HG03558 (cell line): ENCODE measurements at regions not wholly inside any gene's neighbourhood (a gene's known extent, or its start where the extent isn't known, plus 50 kb on each side); places are given as distances from the start of the nearest gene placed in this dataset.

ENCODE experiments used
- ATAC-seq: cut with Tn5 transposase; IDR thresholded peaks from one replicate; pipeline ENCODE4 v1.9.1; 2021; ENCODE audit warnings: moderate number of reproducible peaks; ENCODE audit not compliant: unreplicated experiment; ENCODE audit errors: extremely low read depth

DNA sequence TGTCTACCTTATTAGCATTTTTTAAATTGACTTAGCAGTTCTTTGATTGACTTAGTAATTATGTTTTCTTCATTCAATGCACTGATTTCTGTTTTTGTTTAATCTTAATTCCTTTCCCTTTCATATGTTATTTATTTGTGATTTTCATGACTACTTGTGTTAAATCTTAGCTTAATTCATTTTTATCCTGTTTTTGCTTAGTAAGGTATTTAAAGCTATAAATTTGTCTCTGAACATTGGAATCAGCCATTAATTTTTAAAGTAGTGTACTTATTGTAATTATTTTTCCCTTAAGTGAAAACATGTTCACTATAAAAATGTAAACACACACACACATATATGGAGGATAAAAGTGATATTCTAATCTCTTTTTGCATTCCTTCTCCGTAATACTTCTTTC is 109.1 kb upstream of the DIPK2B start:
- no peak for ATAC-seq

GRCh38 chrX:45309096-45309495 is 108.4 kb upstream of the DIPK2B start:
- ATAC-seq = no peak

- no peak for ATAC-seq
Measured at GRCh38 chrX:45306794-45307193, 106.1 kb upstream of the DIPK2B start.

DNA sequence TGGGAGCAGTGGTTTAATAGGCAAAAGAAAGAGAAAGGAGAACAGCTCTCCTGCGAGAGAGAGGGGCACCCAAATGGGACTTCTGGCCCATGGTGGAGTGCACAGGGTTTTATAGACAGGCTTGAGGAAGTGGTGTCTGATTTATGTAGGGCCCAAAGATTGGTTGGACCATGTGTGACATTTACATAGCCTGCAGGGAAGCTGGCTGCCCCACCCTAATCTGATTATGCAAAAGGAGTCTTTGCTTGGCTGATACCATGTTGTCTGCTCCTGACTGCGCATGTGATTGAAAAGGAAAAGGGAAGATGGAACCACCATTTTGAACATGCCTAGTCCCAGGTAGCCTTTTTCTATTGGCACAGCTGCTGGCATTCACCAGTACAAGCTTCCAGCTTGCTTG is 100.0 kb upstream of the DIPK2B start:
- no peak for ATAC-seq

DNA sequence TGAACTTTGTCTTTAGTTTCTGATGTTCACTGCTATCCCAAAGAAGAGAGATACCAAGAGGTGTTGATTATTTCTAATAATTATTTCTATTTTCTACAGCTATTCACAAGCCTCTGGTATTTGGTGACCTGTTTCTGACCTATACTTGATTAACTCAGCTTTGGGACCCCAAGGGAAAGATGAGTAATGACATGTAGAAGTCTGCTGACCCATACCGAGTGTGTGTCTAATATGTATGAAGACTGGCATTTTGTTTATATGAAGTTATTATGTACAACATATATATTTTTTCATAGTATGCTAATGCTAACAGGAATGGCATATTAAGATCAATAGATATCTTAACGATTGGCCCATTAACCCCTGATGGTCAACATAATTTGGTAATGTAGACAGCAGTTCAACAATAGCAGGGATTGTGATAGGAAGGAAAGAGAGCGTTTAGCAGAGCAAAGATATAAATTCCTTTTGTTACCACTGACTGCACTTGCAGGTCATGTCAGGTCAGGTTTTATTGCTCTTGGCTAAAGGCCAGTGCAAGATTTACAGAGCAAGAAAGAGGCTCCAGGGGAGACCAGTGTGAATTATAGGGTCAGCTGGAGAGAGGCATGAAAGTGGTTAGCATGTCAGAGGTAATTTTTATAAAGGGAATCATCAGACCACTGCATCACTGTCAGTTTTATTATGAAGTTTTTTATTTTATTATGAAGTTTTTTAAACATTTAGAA is 94.7 kb upstream of the DIPK2B start:
- no peak for ATAC-seq

DNA sequence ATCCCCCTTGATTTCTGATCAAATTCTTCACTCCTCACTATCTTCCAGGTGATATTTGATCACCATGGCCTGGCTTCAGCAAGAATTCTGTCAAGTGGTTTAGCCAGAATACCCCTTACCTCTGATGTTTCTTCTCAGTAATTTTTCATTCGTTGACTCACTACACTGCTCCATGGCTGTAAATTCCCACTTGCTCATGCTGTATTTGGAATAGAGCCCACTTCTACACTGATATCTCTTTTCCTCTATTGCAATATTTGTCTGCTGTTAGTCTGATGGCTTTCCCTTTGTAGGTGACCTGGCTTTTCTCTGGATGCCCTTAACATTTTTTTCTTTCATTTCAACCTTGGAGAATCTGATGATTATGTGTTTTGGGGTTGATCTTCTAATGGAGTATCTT is 73.9 kb upstream of the DIPK2B start:
- ATAC-seq = no peak

DNA sequence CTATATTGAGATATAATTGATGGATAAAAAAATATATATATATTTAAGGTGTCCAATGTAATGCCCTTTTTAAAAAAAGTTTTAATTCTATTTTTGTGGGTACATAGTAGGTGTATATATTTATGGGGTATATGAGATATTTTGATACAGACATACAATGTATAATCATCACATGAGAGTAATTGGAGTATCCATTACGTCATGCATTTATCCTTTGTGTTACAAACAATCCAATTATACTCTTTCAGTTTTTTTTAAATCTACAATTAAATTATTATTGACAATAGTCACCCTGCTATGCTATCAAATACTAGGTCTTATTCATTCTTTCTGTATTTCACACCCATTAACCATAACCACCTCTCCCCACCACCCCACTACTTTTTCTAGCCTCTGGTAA is 66.3 kb upstream of the DIPK2B start:
- ATAC-seq = no peak

GRCh38 chrX:45266456-45266855 is 65.8 kb upstream of the DIPK2B start:
- no peak for ATAC-seq

- no peak for ATAC-seq
Measured at GRCh38 chrX:45264865-45265264, 64.2 kb upstream of the DIPK2B start.

- ATAC-seq = no peak
Measured at GRCh38 chrX:45261471-45261870, 60.8 kb upstream of the DIPK2B start.

- ATAC-seq = no peak
Measured at GRCh38 chrX:45261005-45261404, 60.3 kb upstream of the DIPK2B start.

DNA sequence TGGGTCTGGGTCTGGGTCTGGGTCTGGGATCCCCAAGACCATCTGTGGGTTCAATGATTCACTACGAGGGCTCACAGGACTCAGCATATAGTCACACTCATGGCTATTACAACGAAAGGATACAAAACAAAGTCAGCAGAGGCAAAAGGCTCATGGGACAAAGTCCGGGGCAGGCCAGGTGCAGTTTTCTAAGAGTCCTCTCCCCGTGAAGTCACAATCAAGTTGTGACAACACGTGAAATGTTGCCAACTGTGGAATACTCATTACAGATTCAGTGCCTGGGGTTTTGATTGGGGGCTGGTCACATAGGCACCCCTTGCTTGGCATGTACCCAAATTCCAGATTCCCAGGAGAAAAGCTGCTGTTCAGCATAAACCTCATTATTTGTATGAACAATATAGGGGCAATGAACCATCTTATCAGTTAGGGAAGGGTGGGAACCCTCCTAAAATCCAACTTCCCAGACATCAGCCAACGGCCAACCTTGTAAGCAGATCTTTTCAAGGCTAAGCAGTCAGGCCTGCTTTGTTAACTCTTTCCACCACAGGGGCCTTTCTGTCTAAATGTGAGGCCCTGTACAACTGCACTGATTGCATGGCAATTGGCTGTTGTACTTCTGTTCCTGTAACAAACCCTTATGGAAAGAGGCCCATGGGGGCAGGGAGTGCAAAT is 58.2 kb upstream of the DIPK2B start:
- ATAC-seq = no peak
